ENCODE measurements at regions not wholly inside any gene's neighbourhood (a gene's known extent, or its start where the extent isn't known, plus 50 kb on each side); places are given as distances from the start of the nearest gene placed in this dataset.

GRCh38 chr13:55361141-55361540 lies 1779.6 kb upstream of the PRR20A start:
- H4K20me1 ChIP-seq (replicated peaks; ENCODE audit: control insufficient read depth, extremely low read depth, insufficient read depth, low read length): no peaks in the 10 kb centered on the region
- no TSS peak for BruUV-seq (replicated peaks)
- H2AFZ ChIP-seq (ENCODE audit: low read depth, low read length): no peak overlapping the region
- H3K79me2 ChIP-seq (ENCODE audit: control insufficient read depth, insufficient read depth, low read length): no peaks in the 10 kb centered on the region
- no peak overlapping the region for H3K4me3 ChIP-seq (replicated peaks in 1 of 3; ENCODE audit: insufficient read depth in 1 of 3, low read depth in 1 of 3, low read length in 3 of 3)
- no peaks in the 10 kb centered on the region for H3K36me3 ChIP-seq (ENCODE audit: control insufficient read depth in 2 of 2, extremely low read depth in 1 of 2, insufficient read depth in 2 of 2, low read length in 2 of 2)
- FAIRE-seq (no peak), DNase-seq (ENCODE audit: low read depth, low spot score) (no peak)
- ChIA-PET CTCF (no interaction called here), POLR2A (no interaction called here)
- H3K9ac ChIP-seq (replicated peaks; ENCODE audit: extremely low read depth, insufficient read depth, low read length): no peak overlapping the region
- intact Hi-C loops (cut with micrococcal nuclease): no loop called here
- H3K4me2 ChIP-seq (ENCODE audit: insufficient read depth, low read length): no peak overlapping the region
- H3K27me3 ChIP-seq (ENCODE audit: control insufficient read depth in 2 of 2, insufficient read depth in 2 of 2, low read length in 2 of 2): no peaks in the 10 kb centered on the region
- no peaks in the 10 kb centered on the region for H3K9me3 ChIP-seq (replicated peaks; ENCODE audit: control insufficient read depth, insufficient read depth, low read length)
- no peaks in the 10 kb centered on the region for H3K4me1 ChIP-seq (ENCODE audit: control insufficient read depth, extremely low read depth, insufficient read depth, low read length)
- H3K27ac ChIP-seq (ENCODE audit: insufficient read depth, low read depth, low read length): no peak overlapping the region
- H3K9me1 ChIP-seq (replicated peaks; ENCODE audit: control insufficient read depth, extremely low read depth, insufficient read depth, low read length): no peaks in the 10 kb centered on the region
- TF ChIP-seq, protein P1, sequence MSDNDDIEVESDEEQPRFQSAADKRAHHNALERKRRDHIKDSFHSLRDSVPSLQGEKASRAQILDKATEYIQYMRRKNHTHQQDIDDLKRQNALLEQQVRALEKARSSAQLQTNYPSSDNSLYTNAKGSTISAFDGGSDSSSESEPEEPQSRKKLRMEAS (IDR thresholded peaks at IDR 0.05; ENCODE audit: insufficient read depth, insufficient read length): no peak
- no peak for TF ChIP-seq POLR2A (IDR thresholded peaks at IDR 0.05; ENCODE audit: low read depth, low read length)
- dilution Hi-C loops (cut with MboI; ENCODE audit: extremely low pct_ligation_motif_present, low sequenced_read_pairs): no loop called here

DNA sequence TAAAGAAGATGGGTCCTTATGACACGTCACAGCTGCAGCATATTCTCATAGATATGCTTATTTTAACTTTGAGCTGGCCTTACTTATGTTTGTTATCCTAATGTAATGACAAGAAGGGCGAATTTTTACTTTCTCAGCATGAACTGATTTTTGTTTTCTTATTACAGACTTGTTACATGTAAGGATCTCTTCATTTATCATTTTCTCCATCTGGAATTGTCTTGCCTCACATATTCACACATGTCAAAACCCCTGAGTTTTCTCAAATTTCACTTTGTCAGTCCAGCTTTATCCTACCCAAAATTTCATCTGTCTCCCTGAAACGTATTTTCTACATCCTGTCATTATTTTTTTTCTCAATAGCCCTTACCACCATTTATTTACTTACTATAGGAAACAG lies 1774.0 kb upstream of the PRR20A start:
- POLR2A ChIA-PET: no interaction called here
- no peaks in the 10 kb centered on the region for H3K79me2 ChIP-seq (ENCODE audit: control insufficient read depth, insufficient read depth, low read length)
- no peaks in the 10 kb centered on the region for H3K36me3 ChIP-seq (ENCODE audit: control insufficient read depth in 2 of 2, extremely low read depth in 1 of 2, insufficient read depth in 2 of 2, low read length in 2 of 2)
- BruUV-seq (replicated peaks): no TSS peak
- no peaks in the 10 kb centered on the region for H4K20me1 ChIP-seq (replicated peaks; ENCODE audit: control insufficient read depth, extremely low read depth, insufficient read depth, low read length)
- H3K4me1 ChIP-seq (ENCODE audit: control insufficient read depth, extremely low read depth, insufficient read depth, low read length): no peaks in the 10 kb centered on the region
- no peaks in the 10 kb centered on the region for H3K9me1 ChIP-seq (replicated peaks; ENCODE audit: control insufficient read depth, extremely low read depth, insufficient read depth, low read length)
- TF ChIP-seq FOS (IDR thresholded peaks at IDR 0.05; ENCODE audit: borderline replicate concordance, insufficient read depth, low read length) (no peak), EZH2 (IDR thresholded peaks at IDR 0.05; ENCODE audit: borderline replicate concordance, low read depth, low read length, severe bottlenecking) (no peak), POLR2AphosphoS5 (IDR thresholded peaks at IDR 0.05; ENCODE audit: insufficient read depth, low read depth, low read length) (no peak), JUN (IDR thresholded peaks at IDR 0.05; ENCODE audit: borderline replicate concordance, insufficient read depth, insufficient read length, low read depth) (no peak), GATA2 (IDR thresholded peaks at IDR 0.05; ENCODE audit: insufficient read depth, insufficient read length, low read depth, low read length) (no peak), POLR2A (IDR thresholded peaks at IDR 0.05; ENCODE audit: low read depth, low read length) (no peak), MYC (IDR thresholded peaks at IDR 0.05; ENCODE audit: low read depth, low read length) (no peak)
- TF ChIP-seq, protein P2, sequence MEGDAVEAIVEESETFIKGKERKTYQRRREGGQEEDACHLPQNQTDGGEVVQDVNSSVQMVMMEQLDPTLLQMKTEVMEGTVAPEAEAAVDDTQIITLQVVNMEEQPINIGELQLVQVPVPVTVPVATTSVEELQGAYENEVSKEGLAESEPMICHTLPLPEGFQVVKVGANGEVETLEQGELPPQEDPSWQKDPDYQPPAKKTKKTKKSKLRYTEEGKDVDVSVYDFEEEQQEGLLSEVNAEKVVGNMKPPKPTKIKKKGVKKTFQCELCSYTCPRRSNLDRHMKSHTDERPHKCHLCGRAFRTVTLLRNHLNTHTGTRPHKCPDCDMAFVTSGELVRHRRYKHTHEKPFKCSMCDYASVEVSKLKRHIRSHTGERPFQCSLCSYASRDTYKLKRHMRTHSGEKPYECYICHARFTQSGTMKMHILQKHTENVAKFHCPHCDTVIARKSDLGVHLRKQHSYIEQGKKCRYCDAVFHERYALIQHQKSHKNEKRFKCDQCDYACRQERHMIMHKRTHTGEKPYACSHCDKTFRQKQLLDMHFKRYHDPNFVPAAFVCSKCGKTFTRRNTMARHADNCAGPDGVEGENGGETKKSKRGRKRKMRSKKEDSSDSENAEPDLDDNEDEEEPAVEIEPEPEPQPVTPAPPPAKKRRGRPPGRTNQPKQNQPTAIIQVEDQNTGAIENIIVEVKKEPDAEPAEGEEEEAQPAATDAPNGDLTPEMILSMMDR (IDR thresholded peaks at IDR 0.05; ENCODE audit: extremely low read depth in 1 of 2, insufficient read depth in 1 of 2, low read depth in 1 of 2, low read length in 2 of 2): no peak
- TF ChIP-seq, protein P1 (IDR thresholded peaks at IDR 0.05; ENCODE audit: insufficient read depth, insufficient read length): no peak
- no peak overlapping the region for H3K4me2 ChIP-seq (ENCODE audit: insufficient read depth, low read length)
- no peak overlapping the region for H3K9ac ChIP-seq (replicated peaks; ENCODE audit: extremely low read depth, insufficient read depth, low read length)
- no peak for FAIRE-seq
- H3K27me3 ChIP-seq (ENCODE audit: control insufficient read depth in 2 of 2, insufficient read depth in 2 of 2, low read length in 2 of 2): no peaks in the 10 kb centered on the region
- DNase-seq (ENCODE audit: low read depth, low spot score): no peak
- dilution Hi-C loops (cut with MboI; ENCODE audit: extremely low pct_ligation_motif_present, low sequenced_read_pairs) (no loop called here), intact Hi-C loops (cut with micrococcal nuclease) (no loop called here)
- H3K27ac ChIP-seq (ENCODE audit: insufficient read depth, low read depth, low read length): no peak overlapping the region
- CTCF ChIA-PET: no interaction called here
- no peaks in the 10 kb centered on the region for H3K9me3 ChIP-seq (replicated peaks; ENCODE audit: control insufficient read depth, insufficient read depth, low read length)
- no peak overlapping the region for H3K4me3 ChIP-seq (replicated peaks in 1 of 3; ENCODE audit: insufficient read depth in 1 of 3, low read depth in 1 of 3, low read length in 3 of 3)
- no peak overlapping the region for H2AFZ ChIP-seq (ENCODE audit: low read depth, low read length)
